Heart right ventricle (tissue), 16 donors: ENCODE measurements at regions not wholly inside any gene's neighbourhood (a gene's known extent, or its start where the extent isn't known, plus 50 kb on each side); places are given as distances from the start of the nearest gene placed in this dataset.

Experiments
- ATAC-seq, 8 donors: fragments of 200-7000 bp; cut with Tn5 transposase; one replicate each; pipeline ENCODE4 v1.9.1; 2020; ENCODE audit warnings: mild to moderate bottlenecking in 8 of 8, moderate library complexity in 8 of 8, moderate number of reproducible peaks in 1 of 8
- DNase-seq, 2 donors: peaks; one replicate each; pipeline ENCODE4 v3.0.0-alpha.2; 2020
- H3K27ac ChIP-seq, 10 donors: fragments of 200-600 bp; sonication (generic) in 2 of 10; one replicate each; pipeline versions ENCODE4 v1.5.0 to v1.8.0; 2020 to 2022; ENCODE audit warnings: mild to moderate bottlenecking in 3 of 10
- H3K27me3 ChIP-seq, 7 donors: fragments of 200-600 bp; one replicate each; pipeline ENCODE4 v1.8.0; 2021 to 2022; ENCODE audit warnings: mild to moderate bottlenecking in 2 of 7
- H3K36me3 ChIP-seq, 9 donors: fragments of 200-600 bp; sonication (generic) in 1 of 9; one replicate each; pipeline versions ENCODE4 v1.5.0 to v1.8.0; 2020 to 2022; ENCODE audit warnings: mild to moderate bottlenecking in 2 of 9
- H3K4me1 ChIP-seq, 9 donors: fragments of 200-600 bp; sonication (generic) in 1 of 9; one replicate each; pipeline versions ENCODE4 v1.5.0 to v1.8.0; 2020 to 2022; ENCODE audit warnings: mild to moderate bottlenecking in 4 of 9
- H3K4me3 ChIP-seq, 10 donors: fragments of 200-600 bp; sonication (generic) in 2 of 10; one replicate each; pipeline versions ENCODE4 v1.5.0 to v1.8.0; 2020 to 2022; ENCODE audit warnings: mild to moderate bottlenecking in 7 of 10, moderate library complexity in 2 of 10
- H3K9me3 ChIP-seq, 11 donors: fragments of 200-600 bp in 10 of 11; sonication (generic) in 2 of 11; one replicate each; pipeline versions ENCODE4 v1.5.0 to v1.8.0; 2013 to 2022; ENCODE audit warnings: mild to moderate bottlenecking in 2 of 11, control low read depth in 1 of 11, moderate library complexity in 1 of 11
- WGBS, 2 donors: extraction: QIAGEN DNeasy Blood & Tissue Kit; methylation state at CpG; one replicate each; pipeline ENCODE4 v1.1.7; 2013; ENCODE audit warnings: inconsistent platforms in 1 of 2; 5-methylcytosine and 5-hydroxymethylcytosine counted together
- intact Hi-C, 10 donors: fragments of 100-400 bp; cut with DNase I; formaldehyde crosslinking; loops; one replicate each; pipeline versions ENCODE4 v1.11.1 to v1.14.2; 2022
- TF ChIP-seq, protein P1 (sequence below), 9 donors: fragments of 200-600 bp; sonication (generic) in 2 of 9; IDR thresholded peaks; one replicate each; pipeline versions ENCODE4 v1.5.0 to v1.8.0; 2021 to 2022; ENCODE audit warnings: antibody characterized with exemption in 9 of 9, mild to moderate bottlenecking in 5 of 9, moderate library complexity in 1 of 9
- donor health status: Arrhythmogenic right ventricular cardiomyopathy.
- donor health status: ischemic (EF 13 %, LVEDD 7.1; RV severe dilation, severe dysfunction).
- donor health status: healthy with polysubstance abuse.
- donor health status: DM: no; HTN: yes; CAD: no.
- donor health status: DM: no; HTN: no; CAD: no.
- donor health status: ischemic (EF 25% LVEDD 6.9; RV normal size, moderate dysfunction).
- donor health status: ischemic (EF 25% LVEDD 5.7; RV mildly dilated, moderate dysfunction).
- donor health status: healthy.
- donor health status: DM: yes; HTN: yes; CAD: no.
- donor health status: Ischemic cardiomyopathy.
- donor health status: ischemic (EF 35%, LVEDD 5.7; RV mildly dilated, moderate dysfunction).
- donor health status: nonischemic (EF 11% LVEDD 7.7; RV severe dilation, severe dysfunction).
- donor health status: DM: yes; HTN: yes; CAD: no.
- donor health status: PGD.
- donor health status: ischemic (EF 29% LVEDD 5.4; RV normal size, mild dysfunction).
- donor health status: nonischemic (EF 23%, LVEDD 6.1; RV moderate dilation, normal function).

DNA sequence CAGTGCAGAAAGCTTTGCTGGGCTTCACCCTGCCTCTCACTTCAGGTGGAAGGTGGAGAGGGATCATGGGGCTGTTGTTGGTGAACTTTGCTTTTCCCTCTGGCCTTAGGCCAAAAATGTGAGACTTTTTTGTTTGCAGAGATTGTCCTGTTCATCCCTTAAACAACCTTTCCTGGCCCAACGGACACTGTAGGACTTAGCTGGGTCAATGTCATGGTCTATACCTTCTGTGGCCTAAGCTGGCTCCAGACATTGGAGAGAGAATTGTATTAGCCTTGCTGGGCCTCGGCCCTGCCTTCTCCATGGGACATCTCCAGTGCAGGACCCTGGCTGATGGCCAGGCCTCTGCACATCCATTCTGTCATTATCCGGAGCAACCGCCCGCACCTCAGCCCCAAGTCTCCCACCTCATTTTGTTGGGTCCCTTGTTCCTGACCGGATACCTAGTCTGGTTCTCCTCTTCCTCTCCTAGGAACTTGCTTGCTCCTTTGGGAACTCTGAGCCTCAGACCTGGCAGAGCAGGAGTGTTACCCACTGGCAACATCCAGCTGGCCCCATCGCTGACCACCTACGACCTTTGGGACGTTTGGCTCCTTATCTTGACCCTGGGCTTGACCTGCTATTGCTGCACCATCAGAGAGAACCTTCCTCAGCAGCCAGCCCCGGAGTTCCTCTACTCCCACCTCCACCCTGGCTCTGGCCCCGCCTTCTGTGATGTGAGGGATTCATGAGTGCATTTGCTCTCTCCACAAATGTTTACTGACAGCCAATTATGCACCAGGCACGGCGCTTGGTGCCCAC, 128.2 kb downstream of the BANF2 start:
- intact Hi-C loops = loop anchor here in 1 of 10 donors (10.0 kb wide), 1 partner anchor 57 kb away; no protein-coding TSS in a partner anchor
- no peak for ATAC-seq
- WGBS, 2 donors = 89 to 90% methylated on average over 13 of the region's 13 CpGs
- Histone ChIP-seq H3K9me3 (no peaks in the 10 kb centered on the region), H3K27me3 (no peaks in the 10 kb centered on the region), H3K4me1 (peaks cover 4 to 23% (median 13%) of the 10 kb centered on the region in 9 donors), H3K4me3 (no peak overlapping the region), H3K27ac (no peak overlapping the region), H3K36me3 (no peaks in the 10 kb centered on the region)
- DNase-seq = no peak
- TF ChIP-seq, protein P1, sequence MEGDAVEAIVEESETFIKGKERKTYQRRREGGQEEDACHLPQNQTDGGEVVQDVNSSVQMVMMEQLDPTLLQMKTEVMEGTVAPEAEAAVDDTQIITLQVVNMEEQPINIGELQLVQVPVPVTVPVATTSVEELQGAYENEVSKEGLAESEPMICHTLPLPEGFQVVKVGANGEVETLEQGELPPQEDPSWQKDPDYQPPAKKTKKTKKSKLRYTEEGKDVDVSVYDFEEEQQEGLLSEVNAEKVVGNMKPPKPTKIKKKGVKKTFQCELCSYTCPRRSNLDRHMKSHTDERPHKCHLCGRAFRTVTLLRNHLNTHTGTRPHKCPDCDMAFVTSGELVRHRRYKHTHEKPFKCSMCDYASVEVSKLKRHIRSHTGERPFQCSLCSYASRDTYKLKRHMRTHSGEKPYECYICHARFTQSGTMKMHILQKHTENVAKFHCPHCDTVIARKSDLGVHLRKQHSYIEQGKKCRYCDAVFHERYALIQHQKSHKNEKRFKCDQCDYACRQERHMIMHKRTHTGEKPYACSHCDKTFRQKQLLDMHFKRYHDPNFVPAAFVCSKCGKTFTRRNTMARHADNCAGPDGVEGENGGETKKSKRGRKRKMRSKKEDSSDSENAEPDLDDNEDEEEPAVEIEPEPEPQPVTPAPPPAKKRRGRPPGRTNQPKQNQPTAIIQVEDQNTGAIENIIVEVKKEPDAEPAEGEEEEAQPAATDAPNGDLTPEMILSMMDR (IDR thresholded peaks at IDR 0.05) = no peak

DNA sequence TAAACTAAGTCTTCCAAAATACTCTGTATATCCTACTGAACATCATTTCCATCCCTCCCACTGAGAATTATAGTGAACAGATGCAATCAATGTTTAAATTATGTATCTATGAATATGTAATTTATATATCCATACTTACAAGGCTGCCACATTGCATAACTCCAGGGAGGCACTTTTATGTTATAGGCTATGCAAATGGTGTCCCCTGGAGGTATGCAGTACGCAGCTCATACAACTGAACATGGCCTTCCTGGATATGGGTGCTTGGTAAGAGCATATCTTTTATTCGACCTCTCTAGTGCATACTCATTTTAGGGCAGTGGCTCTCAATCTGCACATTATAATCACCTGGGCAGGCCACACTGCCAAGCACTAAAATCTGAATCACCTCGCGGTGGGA, 127.3 kb downstream of the BANF2 start:
- no peaks in the 10 kb centered on the region for H3K36me3 ChIP-seq
- WGBS, 2 donors = 94 to 97% methylated on average over 4 of the region's 4 CpGs
- TF ChIP-seq, protein P1 (IDR thresholded peaks at IDR 0.05) = no peak
- ATAC-seq (no peak), DNase-seq (no peak)
- H3K9me3 ChIP-seq = no peaks in the 10 kb centered on the region
- H3K4me3 ChIP-seq = no peak overlapping the region
- no peak overlapping the region for H3K27ac ChIP-seq
- intact Hi-C loops = loop anchor here in 1 of 10 donors (10.0 kb wide), 1 partner anchor 58 kb away; no protein-coding TSS in a partner anchor
- H3K4me1 ChIP-seq = peaks cover 4 to 23% (median 14%) of the 10 kb centered on the region in 9 donors
- no peaks in the 10 kb centered on the region for H3K27me3 ChIP-seq

DNA sequence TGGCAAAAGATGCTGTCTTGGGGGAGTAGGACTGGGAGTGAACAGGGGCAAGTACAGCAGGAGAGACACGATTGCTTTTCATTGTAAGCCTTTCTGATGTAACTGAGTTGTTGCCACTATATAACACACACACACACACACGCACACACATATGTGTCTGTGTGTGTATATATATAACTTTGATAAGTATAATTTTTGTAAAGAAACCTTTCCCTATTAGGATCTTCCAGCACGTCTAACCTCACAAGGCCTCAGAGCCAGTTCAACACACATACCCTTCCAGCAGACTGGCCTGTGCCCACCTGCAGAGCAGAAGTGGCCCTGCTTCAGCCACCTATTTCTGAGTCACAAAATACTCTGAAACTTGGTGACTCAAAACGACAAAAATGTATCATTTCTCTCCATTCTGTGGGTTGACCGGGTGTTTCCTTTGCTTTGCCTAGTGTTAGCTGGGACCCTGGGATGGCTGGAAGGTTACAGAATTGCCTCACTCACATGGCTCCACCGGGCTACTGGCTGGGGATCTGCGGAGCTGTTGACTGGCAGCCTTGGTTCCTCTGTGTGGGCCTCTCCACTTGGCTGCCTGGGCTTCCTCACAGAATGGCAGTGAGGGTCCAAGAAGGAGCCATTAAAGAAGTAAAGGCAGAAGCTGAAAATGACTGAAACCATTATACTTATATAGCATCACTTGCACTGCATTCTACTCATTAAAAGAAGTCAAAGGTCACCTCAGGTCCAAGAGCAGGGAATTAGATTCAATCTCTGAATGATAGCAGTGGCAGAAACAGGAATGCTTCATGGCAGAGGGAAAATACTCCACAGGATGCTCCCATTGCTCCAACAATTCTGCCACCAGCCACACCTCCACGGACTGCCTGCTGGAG, 126.4 kb downstream of the BANF2 start:
- Histone ChIP-seq H3K4me3 (no peak overlapping the region), H3K4me1 (peaks cover 4 to 23% (median 14%) of the 10 kb centered on the region in 9 donors), H3K36me3 (no peaks in the 10 kb centered on the region), H3K27me3 (no peaks in the 10 kb centered on the region), H3K27ac (peak overlapping the region in 8 of 10 donors; percentile 30 to 78 (median 59)), H3K9me3 (no peaks in the 10 kb centered on the region)
- DNase-seq (no peak), ATAC-seq (no peak)
- intact Hi-C loops = loop anchor here in 1 of 10 donors (10.0 kb wide), 1 partner anchor 59 kb away; no protein-coding TSS in a partner anchor
- WGBS, 2 donors = 88 to 90% methylated on average over 8 of the region's 8 CpGs
- TF ChIP-seq, protein P1 (IDR thresholded peaks at IDR 0.05) = no peak
